HCT116 (cell line): ENCODE measurements at regions not wholly inside any gene's neighbourhood (a gene's known extent, or its start where the extent isn't known, plus 50 kb on each side); places are given as distances from the start of the nearest gene placed in this dataset.

Experiments
- EZH2 ChIP-seq: fragments of 200-600 bp; sonication (generic); IDR thresholded peaks from 2 replicates; pipeline ENCODE4 v1.6.1; 2017; ENCODE audit warnings: antibody characterized with exemption, mixed run types
- POLR2AphosphoS5 ChIP-seq: IDR thresholded peaks from 2 replicates; pipeline ENCODE4 v1.6.1; 2011; ENCODE audit warnings: mild to moderate bottlenecking, low read depth, low read length, moderate library complexity

GRCh38 chr4:114472269-114473032, 126.2 kb upstream of the UGT8 start:
- TF ChIP-seq POLR2AphosphoS5 (no peak), EZH2 (no peak)
